Neural cell (in vitro differentiated cells): ENCODE measurements at regions not wholly inside any gene's neighbourhood (a gene's known extent, or its start where the extent isn't known, plus 50 kb on each side); places are given as distances from the start of the nearest gene placed in this dataset.

ENCODE experiments used
- EP300 ChIP-seq: fragments of 450-650 bp; conservative IDR thresholded peaks from 2 replicates; pipeline ENCODE4 v1.6.1; 2014; ENCODE audit warnings: antibody characterized with exemption, mild to moderate bottlenecking, moderate library complexity; ENCODE audit not compliant: poor library complexity, severe bottlenecking
- EZH2 ChIP-seq: fragments of 200-600, 300-800 bp; shearing (Covaris generic), sonication (generic); IDR thresholded peaks from 2 replicates; pipeline ENCODE4 v1.6.1; 2014; ENCODE audit warnings: antibody characterized with exemption, low read length, borderline replicate concordance, mild to moderate bottlenecking; ENCODE audit not compliant: insufficient read depth, poor library complexity, severe bottlenecking
- TF ChIP-seq, protein P1 (sequence below): fragments of 450-650 bp; IDR thresholded peaks from 2 replicates; pipeline ENCODE4 v1.5.1; 2014; ENCODE audit warnings: antibody characterized with exemption, mild to moderate bottlenecking, moderate library complexity; ENCODE audit not compliant: poor library complexity, severe bottlenecking

DNA sequence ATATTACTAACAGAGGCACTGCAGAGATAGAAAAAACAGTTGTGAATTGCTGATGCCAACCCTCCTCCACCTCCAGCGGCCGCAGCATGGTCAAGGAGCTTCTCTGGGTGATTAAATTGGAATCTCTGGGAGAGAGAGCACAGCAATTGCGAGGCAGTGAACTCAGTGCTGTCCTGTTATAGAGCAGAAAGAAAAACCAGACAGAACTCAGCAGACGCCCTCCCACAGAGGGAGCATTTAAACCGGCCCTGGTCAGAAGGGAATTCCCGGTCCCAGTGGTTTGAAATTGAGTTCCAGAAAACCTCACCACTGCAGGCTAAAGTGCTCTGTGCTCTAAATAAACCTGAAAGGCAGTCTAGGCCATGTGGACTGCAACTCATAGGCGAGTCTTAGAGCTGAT is 175.4 kb downstream of the SQOR start:
- TF ChIP-seq, protein P1, sequence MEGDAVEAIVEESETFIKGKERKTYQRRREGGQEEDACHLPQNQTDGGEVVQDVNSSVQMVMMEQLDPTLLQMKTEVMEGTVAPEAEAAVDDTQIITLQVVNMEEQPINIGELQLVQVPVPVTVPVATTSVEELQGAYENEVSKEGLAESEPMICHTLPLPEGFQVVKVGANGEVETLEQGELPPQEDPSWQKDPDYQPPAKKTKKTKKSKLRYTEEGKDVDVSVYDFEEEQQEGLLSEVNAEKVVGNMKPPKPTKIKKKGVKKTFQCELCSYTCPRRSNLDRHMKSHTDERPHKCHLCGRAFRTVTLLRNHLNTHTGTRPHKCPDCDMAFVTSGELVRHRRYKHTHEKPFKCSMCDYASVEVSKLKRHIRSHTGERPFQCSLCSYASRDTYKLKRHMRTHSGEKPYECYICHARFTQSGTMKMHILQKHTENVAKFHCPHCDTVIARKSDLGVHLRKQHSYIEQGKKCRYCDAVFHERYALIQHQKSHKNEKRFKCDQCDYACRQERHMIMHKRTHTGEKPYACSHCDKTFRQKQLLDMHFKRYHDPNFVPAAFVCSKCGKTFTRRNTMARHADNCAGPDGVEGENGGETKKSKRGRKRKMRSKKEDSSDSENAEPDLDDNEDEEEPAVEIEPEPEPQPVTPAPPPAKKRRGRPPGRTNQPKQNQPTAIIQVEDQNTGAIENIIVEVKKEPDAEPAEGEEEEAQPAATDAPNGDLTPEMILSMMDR: no peak
- TF ChIP-seq EP300 (no peak), EZH2 (no peak)
